HAP-1 (cell line): ENCODE measurements at regions not wholly inside any gene's neighbourhood (a gene's known extent, or its start where the extent isn't known, plus 50 kb on each side); places are given as distances from the start of the nearest gene placed in this dataset.
"Not testable (repeated sequence)": the region's sequence is repeated elsewhere in the genome, so short reads cannot be mapped to it uniquely, and the experiment has no call there.

Experiments used
- DNase-seq, 2 experiments: peaks; one replicate each; pipeline ENCODE4 v3.0.0-alpha.2; 2016 to 2020; ENCODE audit warnings: low spot score in 2 of 2
- H3K27me3 ChIP-seq: fragments of 250-450 bp; sonication (Bioruptor Pico); 2 replicates; pipeline ENCODE4 v1.5.1; 2020; ENCODE audit warnings: low read depth, mild to moderate bottlenecking, moderate library complexity
- H3K36me3 ChIP-seq: fragments of 250-450 bp; sonication (Bioruptor Pico); replicated peaks from 2 replicates; pipeline ENCODE4 v1.5.1; 2020; ENCODE audit warnings: mild to moderate bottlenecking
- H3K4me1 ChIP-seq: fragments of 250-450 bp; sonication (Bioruptor Pico); 2 replicates; pipeline ENCODE4 v1.5.1; 2020; ENCODE audit warnings: mild to moderate bottlenecking
- H3K4me3 ChIP-seq: fragments of 250-450 bp; sonication (Bioruptor Pico); 2 replicates; pipeline ENCODE4 v1.5.1; 2020; ENCODE audit warnings: mild to moderate bottlenecking, moderate library complexity
- H3K9me3 ChIP-seq: fragments of 250-450 bp; sonication (Bioruptor Pico); 2 replicates; pipeline ENCODE4 v1.5.1; 2020; ENCODE audit warnings: mild to moderate bottlenecking, moderate library complexity
- in situ Hi-C: fragments of 300-500 bp; cut with MboI; formaldehyde crosslinking; loops from 3 replicates; pipeline ENCODE4 v1.14.3; 2020; ENCODE audit warnings: low sequenced_read_pairs, inconsistent platforms, mixed read lengths

GRCh38 chr1:177650947-177651346 is 318.9 kb downstream of the SEC16B start:
- DNase-seq, result no peak
- Histone ChIP-seq H3K9me3 (no peaks in the 10 kb centered on the region), H3K27me3 (no peaks in the 10 kb centered on the region), H3K4me3 (no peak overlapping the region), H3K4me1 (no peaks in the 10 kb centered on the region), H3K36me3 (no peaks in the 10 kb centered on the region)
- in situ Hi-C loops, result no loop called here

DNA sequence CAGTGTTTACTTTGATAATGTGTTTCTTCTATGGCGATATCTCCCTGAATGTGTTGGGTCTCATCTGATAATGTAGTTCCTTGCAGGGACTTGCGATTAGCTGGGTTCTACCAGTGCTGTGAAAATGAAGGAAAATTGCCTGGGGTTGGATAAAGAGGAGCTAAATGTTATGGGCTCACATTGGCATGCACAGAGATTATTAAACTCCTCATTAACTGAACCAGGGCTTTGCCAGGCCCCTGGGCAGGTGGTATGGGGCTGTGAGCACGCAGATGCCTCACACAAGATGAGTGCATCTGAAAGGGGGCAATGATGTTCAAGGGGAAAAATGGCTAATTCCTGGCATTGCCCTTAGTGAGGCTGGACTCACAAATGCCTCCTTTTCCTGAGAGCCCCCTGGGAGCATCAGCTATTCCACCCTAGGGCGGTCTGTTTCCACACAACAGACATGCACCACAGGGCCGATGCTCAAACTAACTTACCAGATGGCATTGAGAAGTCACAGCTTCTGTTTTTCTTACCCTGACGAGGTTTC is 321.1 kb downstream of the SEC16B start:
- no peak overlapping the region for H3K4me3 ChIP-seq
- no peaks in the 10 kb centered on the region for H3K9me3 ChIP-seq
- no peaks in the 10 kb centered on the region for H3K36me3 ChIP-seq
- H3K27me3 ChIP-seq, result no peaks in the 10 kb centered on the region
- no peak for DNase-seq
- in situ Hi-C loops, result no loop called here
- H3K4me1 ChIP-seq, result no peaks in the 10 kb centered on the region

- Histone ChIP-seq H3K4me1 (no peaks in the 10 kb centered on the region), H3K27me3 (no peaks in the 10 kb centered on the region), H3K4me3 (no peak overlapping the region), H3K9me3 (no peaks in the 10 kb centered on the region), H3K36me3 (no peaks in the 10 kb centered on the region)
- in situ Hi-C loops, result no loop called here
- DNase-seq, result no peak
Measured at GRCh38 chr1:177648138-177648537, 321.7 kb downstream of the SEC16B start.

GRCh38 chr1:177646757-177647730 is 322.8 kb downstream of the SEC16B start:
- Histone ChIP-seq H3K4me1 (no peaks in the 10 kb centered on the region), H3K27me3 (no peaks in the 10 kb centered on the region), H3K36me3 (no peaks in the 10 kb centered on the region), H3K9me3 (no peaks in the 10 kb centered on the region), H3K4me3 (no peak overlapping the region)
- no peak for DNase-seq
- in situ Hi-C loops, result no loop called here

DNA sequence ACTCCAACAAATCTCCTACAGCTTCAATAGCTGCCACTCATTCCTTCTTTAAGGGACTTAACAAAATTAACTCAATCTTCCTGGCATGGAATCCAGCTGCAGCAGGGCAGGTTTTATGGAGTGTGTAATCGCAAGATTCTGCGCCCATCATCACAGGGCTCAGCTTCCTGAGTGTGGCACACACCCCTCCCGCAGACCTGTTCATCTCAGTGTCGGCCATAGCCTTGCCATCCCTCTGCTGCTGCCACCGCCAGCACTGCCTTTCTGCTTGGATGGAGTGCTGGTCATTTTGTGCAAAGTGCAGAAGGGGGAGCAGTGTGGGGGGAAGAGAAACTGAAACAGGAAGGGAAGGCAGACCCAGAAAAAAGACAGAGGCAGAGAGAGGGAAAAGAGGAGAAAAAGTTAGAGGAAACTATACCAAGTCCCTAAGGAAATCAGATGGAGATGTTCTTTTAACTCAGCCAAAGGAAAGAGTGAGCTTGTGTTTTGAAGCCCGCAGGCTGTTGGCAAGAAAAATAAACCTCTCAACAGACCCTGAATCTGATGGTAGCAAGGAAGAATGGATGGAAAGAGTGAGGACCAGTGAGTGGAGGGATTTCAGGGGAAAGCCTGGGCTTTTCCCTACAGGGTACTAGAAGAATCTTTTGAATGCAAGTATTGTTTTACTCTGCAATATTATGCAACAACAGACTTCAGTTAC is 324.2 kb downstream of the SEC16B start:
- Histone ChIP-seq H3K4me1 (no peaks in the 10 kb centered on the region), H3K9me3 (no peaks in the 10 kb centered on the region), H3K27me3 (no peaks in the 10 kb centered on the region), H3K36me3 (no peaks in the 10 kb centered on the region), H3K4me3 (no peak overlapping the region)
- in situ Hi-C loops, result no loop called here
- no peak for DNase-seq

DNA sequence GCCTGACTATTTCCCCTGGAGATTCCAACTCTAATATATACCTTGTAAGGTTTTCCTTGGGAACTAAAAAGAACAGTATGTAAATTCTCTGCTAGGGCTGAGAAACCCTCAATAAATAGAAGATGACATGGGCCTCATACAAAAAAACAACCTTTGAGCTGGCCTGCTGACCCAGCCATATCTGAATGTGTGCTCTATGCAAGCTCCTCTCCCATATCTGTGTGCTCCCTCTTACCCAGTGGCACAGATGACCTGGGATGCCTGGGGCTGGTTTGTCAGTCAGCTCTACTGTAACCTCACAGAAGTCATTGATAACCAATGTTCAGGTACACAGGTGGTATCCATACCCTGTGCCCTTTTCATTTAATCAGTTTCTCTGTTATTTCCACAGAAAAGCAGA is 329.2 kb downstream of the SEC16B start:
- no peaks in the 10 kb centered on the region for H3K27me3 ChIP-seq
- no peaks in the 10 kb centered on the region for H3K9me3 ChIP-seq
- in situ Hi-C loops, result no loop called here

GRCh38 chr1:177634151-177634550 is 335.7 kb downstream of the SEC16B start:
- in situ Hi-C loops, H3K4me1 ChIP-seq, H3K27me3 ChIP-seq, H3K36me3 ChIP-seq, H3K4me3 ChIP-seq, H3K9me3 ChIP-seq, DNase-seq: not testable (repeated sequence)

More for the DNA sequence above, 329.2 kb downstream of the SEC16B start:
- Histone ChIP-seq H3K36me3 (no peaks in the 10 kb centered on the region), H3K4me3 (no peak overlapping the region), H3K4me1 (no peaks in the 10 kb centered on the region)
- DNase-seq, result no peak

- H3K4me1 ChIP-seq, result no peaks in the 10 kb centered on the region
- H3K27me3 ChIP-seq, result no peaks in the 10 kb centered on the region
- in situ Hi-C loops, result no loop called here
- H3K36me3 ChIP-seq, result no peaks in the 10 kb centered on the region
- DNase-seq, result no peak
- H3K4me3 ChIP-seq, result no peak overlapping the region
- no peaks in the 10 kb centered on the region for H3K9me3 ChIP-seq
Measured at GRCh38 chr1:177632923-177633615, 336.8 kb downstream of the SEC16B start.

DNA sequence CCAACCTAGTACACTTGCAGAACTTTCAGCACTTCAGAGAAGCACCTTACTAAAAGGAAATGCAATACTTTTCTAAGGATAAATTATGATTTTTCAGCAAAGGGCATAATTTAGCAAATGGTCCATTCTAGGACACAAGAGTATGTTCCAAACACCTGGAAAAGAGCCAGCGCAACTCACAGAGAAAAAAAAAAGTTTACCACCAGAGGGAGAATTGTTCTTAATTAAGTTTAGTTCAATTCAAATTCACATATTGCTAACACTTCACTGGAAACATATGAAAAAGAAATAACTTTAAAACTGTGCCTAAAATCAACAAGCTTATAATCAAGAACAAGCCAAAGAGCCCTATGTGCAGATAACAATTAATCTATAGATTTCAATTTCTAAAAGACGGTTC is 338.1 kb downstream of the SEC16B start:
- Histone ChIP-seq H3K4me1 (no peaks in the 10 kb centered on the region), H3K4me3 (no peak overlapping the region), H3K9me3 (no peaks in the 10 kb centered on the region), H3K36me3 (no peaks in the 10 kb centered on the region), H3K27me3 (no peaks in the 10 kb centered on the region)
- DNase-seq, result no peak
- in situ Hi-C loops, result no loop called here

- in situ Hi-C loops, result no loop called here
Measured at GRCh38 chr1:177629526-177629925, 340.3 kb downstream of the SEC16B start.

DNA sequence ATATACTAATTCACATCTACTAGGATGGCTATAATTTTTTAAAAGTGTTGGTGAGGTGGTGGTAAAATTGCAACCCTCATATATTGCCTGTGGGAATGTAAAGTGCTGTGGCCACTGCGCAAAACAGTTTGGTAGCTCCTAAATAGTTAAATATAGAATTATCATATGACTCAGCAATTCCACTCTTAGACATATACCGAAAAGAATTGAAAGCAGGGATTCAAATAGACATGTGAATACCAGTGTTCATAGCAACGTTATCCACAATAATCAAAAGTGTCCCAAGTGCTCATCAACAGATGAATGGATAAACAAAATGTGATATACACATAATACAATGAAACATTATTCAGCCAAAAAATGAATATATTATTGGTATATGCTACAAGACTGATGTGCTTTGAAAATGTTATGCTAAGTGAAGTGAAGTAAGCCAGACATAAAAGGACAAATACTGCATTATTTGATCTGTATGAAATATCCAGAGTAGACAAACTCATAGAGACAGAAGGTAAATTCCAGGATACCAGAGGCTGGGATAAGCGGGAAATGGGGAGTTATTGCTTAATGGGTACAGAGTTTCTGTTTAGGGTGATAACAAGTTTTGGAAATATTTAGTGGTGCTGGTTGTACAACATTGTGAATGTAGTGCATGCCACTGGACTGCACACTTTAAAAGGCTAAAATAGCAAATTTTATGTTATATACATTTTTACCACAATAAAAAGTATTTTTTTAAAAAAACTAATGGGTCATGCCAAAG is 342.5 kb downstream of the SEC16B start:
- Histone ChIP-seq H3K4me3 (no peak overlapping the region), H3K27me3 (no peaks in the 10 kb centered on the region), H3K36me3 (no peaks in the 10 kb centered on the region), H3K4me1 (no peaks in the 10 kb centered on the region), H3K9me3 (no peaks in the 10 kb centered on the region)
- DNase-seq, result no peak
- in situ Hi-C loops, result no loop called here

More at GRCh38 chr1:177629526-177629925, 340.3 kb downstream of the SEC16B start:
- no peaks in the 10 kb centered on the region for H3K27me3 ChIP-seq
- H3K4me1 ChIP-seq, result no peaks in the 10 kb centered on the region
- no peaks in the 10 kb centered on the region for H3K9me3 ChIP-seq
- no peak overlapping the region for H3K4me3 ChIP-seq
- no peak for DNase-seq
- H3K36me3 ChIP-seq, result no peaks in the 10 kb centered on the region

DNA sequence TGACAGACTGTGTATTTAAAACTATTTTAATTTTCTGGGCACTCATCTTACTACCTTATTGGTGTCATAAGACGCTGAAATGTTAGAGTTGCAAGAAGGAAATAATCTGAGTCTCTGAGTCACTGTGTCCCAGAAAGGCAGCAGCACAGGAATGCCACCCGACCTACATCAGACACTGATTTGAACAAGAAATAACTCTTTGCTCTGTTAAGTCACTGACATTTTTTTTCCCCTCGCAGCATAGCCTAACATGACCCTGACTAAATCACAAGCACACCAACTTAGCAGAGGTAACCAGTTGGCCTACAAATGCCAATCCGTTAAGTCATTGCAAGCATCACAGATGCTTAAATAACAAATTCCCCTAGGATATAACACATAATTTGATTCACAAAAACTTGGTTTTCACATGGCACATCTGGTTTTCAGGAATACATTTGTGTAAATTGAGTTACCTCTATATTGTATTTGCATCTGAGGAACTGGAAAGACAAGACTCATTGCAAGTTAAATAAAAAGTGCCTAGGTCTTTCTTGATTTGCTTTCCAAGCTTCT is 349.1 kb downstream of the SEC16B start:
- no peaks in the 10 kb centered on the region for H3K27me3 ChIP-seq
- in situ Hi-C loops, result no loop called here
- no peaks in the 10 kb centered on the region for H3K36me3 ChIP-seq
- DNase-seq, result no peak
- H3K4me3 ChIP-seq, result no peak overlapping the region
- H3K4me1 ChIP-seq, result no peaks in the 10 kb centered on the region
- H3K9me3 ChIP-seq, result no peaks in the 10 kb centered on the region

DNA sequence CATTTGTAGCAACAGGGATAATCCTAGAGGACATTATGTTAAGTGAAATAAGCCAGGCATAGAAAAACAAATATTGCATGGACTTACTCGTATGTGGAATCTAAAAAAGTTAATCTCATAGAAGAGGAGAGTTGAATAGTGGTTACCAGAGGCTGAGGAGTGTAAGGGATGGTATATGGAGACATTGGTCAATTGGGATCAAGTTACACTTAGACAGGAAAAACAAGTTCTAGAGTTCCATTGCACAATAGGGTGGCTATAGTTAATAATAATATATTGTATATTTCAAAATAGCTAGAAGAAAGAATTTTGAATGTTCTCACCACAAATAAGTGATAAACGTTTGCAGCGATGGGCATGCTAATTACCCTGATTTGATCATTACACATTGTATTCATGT is 354.6 kb downstream of the SEC16B start:
- Histone ChIP-seq H3K9me3 (no peaks in the 10 kb centered on the region), H3K4me3 (no peak overlapping the region), H3K27me3 (no peaks in the 10 kb centered on the region), H3K4me1 (no peaks in the 10 kb centered on the region), H3K36me3 (no peaks in the 10 kb centered on the region)
- DNase-seq, result no peak
- in situ Hi-C loops, result no loop called here
